GDM1 (cell line): ENCODE measurements at regions not wholly inside any gene's neighbourhood (a gene's known extent, or its start where the extent isn't known, plus 50 kb on each side); places are given as distances from the start of the nearest gene placed in this dataset.

Experiments
- DNase-seq: peaks from one replicate; lab custom pipeline; 2025; lab: John Stamatoyannopoulos, UW

- no peak for DNase-seq
Observed at GRCh38 chr3:96169111-96169766, 645.2 kb upstream of the EPHA6 start.

GRCh38 chr3:96172917-96173316 is 641.5 kb upstream of the EPHA6 start:
- no peak for DNase-seq

DNA sequence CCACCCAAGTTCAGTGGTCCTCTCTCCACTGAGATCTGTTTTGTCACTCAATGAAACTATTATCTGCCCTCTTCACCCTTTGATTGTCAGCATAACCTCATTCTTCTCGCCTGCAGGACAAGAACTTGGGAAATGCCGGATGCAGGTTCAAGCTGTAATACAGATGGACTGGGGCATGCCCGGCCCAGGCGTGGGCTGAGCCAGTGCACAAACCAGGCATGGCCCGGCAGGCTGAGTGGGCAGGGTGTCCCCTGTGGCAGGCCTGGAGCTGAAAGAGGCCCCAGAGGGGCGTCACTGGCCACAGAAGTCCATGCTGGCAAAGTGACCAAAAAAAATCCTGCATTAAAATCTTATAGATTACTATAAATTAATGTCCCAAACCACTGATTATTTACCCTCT is 638.9 kb upstream of the EPHA6 start:
- no peak for DNase-seq

DNA sequence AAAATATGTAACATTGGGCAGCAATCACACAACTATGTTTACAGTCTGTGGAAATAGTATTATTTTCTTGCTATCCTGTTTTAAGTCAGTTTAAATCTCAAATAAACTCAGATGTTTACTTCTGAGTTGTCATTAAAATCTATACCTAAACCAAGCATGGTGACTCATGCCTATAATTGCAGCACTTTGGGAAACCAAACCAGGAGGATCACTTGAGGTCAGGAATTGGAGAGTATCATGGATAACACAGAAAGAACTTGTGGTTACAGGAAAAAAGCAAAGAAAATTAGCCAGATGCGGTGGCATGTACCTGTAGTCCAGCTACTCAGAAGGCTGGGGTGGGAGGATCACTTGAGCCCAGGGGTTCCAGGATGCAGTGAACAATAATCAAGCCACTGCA is 631.6 kb upstream of the EPHA6 start:
- DNase-seq = no peak

DNA sequence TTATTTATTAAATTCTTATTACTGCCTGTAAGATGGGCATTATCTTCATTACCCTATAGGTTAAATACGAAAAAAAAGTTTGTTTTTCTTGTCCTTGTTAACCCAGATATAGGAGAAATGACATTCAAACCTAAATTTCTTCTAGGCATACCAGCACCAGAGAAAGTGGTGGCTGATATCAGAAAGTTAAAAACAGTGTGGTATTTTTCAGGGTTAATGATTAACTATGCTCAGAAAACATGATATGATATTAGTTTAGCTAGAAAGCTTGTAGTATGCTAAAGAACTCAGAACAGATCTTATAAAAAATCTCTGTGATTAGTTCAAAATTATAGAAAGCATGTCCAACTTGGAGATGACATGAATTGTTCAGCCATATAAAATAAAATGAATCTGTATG is 630.5 kb upstream of the EPHA6 start:
- no peak for DNase-seq

GRCh38 chr3:96190024-96190616 is 624.3 kb upstream of the EPHA6 start:
- no peak for DNase-seq

GRCh38 chr3:96192966-96193550 is 621.3 kb upstream of the EPHA6 start:
- DNase-seq = no peak

- no peak for DNase-seq
Observed at GRCh38 chr3:96200897-96201296, 613.5 kb upstream of the EPHA6 start.

DNA sequence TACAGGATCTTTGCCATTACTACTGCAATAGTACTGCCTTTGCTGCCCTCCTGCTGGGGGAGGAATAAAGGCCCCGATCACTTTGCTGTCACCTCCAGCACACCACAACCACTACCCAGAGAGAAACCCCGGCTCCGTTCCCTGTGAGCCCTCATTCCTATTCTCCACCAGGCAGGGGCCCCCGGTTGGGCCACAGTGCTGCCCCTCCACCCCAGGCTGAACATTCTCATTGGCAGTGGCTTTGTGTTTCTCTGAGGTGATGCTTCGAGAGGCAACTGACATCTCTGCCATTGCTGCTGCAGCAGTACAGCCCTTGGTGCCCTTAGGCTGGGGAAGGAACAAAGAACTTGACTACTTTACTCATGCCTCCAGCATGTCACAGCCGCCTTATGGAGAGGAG is 612.9 kb upstream of the EPHA6 start:
- no peak for DNase-seq

GRCh38 chr3:96202181-96202580 is 612.2 kb upstream of the EPHA6 start:
- DNase-seq = no peak

DNA sequence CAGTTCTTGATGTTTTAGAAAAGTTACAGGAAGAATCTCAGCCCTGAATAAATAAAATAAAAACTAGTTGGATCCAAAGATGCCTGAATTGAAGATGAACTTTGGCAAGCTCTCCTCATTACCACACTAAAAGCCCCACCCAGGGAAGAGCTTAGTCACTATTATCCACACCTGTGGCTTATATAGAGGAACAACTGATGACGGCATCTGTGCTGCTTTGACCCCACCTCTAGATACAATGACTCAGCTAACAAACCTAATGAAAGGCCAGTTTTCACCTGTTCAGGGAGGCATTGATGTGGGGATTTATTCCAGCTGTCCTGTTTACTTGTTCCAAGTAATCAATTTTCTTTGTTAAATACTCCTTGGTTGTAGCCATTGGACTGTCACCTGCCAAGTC is 604.7 kb upstream of the EPHA6 start:
- no peak for DNase-seq

- DNase-seq = no peak
Observed at GRCh38 chr3:96213393-96213792, 601.0 kb upstream of the EPHA6 start.

DNA sequence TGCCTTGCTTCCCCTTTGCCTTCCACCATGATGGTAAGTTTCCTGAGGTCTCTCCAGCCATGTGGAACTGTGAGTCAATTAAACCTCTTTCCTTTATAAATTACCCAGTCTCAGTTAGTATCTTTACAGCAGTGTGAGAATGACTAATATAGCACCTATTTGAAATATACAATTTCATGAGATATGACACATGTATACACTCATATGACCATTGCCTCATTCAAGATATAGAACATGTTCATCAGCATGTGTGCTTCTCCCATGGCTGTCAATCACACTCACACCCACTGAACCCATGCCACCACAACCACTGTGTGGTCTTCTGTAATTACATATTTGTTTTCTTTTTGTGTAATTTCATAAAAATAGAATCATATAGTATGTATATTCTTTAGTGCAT is 599.5 kb upstream of the EPHA6 start:
- DNase-seq = no peak

DNA sequence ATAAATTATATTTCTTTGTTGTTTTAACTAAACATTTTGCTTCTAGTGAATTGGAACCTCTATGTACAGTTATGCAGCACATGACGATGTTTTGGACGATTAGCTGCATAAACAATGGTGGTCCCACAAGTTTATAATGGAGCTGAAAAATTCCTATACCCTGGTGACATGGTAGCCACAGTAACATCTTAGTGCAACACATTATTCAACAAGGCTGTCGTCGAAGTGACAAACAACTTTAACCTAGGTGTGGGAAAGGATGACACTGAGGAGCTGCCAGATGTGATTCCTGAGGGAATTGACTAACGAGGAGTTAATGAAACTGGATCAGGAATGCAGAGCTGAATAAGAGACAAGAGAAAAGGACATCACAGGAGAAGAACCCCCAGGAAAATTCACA is 588.9 kb upstream of the EPHA6 start:
- DNase-seq = no peak

- DNase-seq = no peak
Observed at GRCh38 chr3:96233679-96234078, 580.7 kb upstream of the EPHA6 start.

- no peak for DNase-seq
Observed at GRCh38 chr3:96236522-96236921, 577.9 kb upstream of the EPHA6 start.

DNA sequence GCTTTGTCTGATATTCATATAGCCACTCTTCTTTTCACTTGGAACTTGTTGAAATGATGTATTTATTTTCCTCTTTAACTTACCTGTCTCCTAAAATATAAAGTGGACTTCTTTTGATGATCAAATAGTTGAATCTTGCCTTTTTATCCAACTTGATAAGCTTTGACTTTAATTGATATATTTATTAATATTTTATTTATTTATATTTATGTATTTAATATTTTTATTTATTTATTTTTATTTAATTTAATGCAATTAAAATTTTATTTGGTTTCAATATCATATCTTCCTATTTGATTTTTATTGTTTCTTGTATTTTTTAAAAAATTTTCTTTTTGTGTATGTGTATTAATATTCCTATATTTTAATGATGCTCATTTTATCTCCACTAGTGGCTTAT is 555.1 kb upstream of the EPHA6 start:
- no peak for DNase-seq

GRCh38 chr3:96264701-96265100 is 549.7 kb upstream of the EPHA6 start:
- DNase-seq = no peak

DNA sequence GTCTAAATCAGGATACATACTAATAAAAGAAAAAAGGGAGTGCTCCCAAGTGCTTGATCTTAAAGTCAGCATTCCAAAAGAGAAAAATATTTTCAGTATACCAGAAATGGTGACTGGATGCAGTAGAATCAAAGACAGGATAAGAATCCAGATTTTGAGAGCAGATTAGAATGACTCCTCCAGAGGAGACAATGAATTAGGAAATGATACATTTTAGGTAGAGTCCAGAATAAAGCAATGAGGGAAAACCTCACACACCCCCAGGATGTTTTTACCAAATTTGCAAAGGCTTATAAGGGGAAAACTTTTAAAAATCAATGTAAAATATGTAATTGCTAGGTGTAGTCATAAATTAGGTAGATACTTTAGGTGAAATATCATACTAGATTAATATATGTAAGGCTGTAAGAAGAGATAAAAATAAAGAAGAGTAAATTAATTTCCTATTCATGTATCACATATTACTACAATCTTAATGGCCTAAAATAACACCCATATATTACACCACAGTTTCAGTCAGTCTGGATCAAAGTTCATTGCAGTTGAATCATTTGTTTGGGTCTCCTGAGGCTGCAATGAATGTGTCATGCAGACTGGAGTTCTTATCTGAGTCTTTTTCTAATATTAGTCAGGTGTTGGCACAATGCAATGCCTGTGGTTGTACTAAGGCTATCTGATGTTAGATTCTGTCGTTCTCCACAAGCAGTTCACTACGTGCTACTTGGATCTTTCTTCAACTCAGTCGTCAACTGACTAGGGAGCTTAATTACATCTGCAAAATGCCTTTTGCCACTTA is 547.8 kb upstream of the EPHA6 start:
- DNase-seq = no peak

- DNase-seq = peak; percentile 1
Observed at GRCh38 chr3:96267577-96267976, 546.8 kb upstream of the EPHA6 start.

DNA sequence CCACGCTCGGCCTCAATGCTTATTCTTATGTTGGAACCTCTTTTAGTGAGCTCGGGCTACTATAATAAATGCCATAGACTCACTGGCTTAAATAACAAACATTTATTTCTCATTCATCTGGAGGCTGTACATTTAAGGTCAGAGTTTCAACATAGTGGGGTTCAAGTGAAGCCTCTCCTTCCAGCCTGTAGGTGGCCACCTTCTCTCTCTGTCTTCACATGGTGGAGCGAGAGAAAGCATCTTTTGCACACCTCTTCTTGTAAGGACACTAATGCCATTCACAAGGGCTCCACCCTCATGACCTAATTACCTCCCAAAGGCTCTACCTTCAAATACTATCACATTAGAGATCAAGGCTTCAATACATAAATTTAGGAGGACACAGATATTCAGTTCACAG is 520.3 kb upstream of the EPHA6 start:
- no peak for DNase-seq

DNA sequence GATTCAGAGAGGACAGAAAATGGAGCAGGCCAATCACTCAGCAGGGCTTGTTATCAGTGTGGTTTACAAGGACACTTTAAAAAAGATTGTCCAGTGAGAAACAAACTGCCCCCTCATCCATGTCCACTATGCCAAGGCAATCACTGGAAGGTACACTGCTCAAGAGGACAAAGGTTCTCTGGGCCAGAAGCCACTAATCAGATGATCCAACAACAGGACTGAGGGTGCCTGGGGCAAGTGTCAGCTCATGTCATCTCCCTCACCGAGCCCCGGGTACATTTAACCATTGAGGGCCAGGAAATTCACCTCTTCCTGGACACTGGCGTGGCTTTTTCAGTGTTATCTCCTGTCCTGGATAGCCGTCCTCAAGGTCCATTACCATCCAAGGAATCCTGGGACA is 513.7 kb upstream of the EPHA6 start:
- no peak for DNase-seq

GRCh38 chr3:96319166-96319565 is 495.2 kb upstream of the EPHA6 start:
- DNase-seq = no peak
